NCI-H345 treated with DMSO at 0.1 percent for 48 hours (cell line): ENCODE measurements at regions not wholly inside any gene's neighbourhood (a gene's known extent, or its start where the extent isn't known, plus 50 kb on each side); places are given as distances from the start of the nearest gene placed in this dataset.
"Not testable (repeated sequence)": the region's sequence is repeated elsewhere in the genome, so short reads cannot be mapped to it uniquely, and the experiment has no call there.

Source experiments
- DNase-seq: peaks from one replicate; lab custom pipeline; 2025; ENCODE audit not compliant: unreplicated experiment; lab: John Stamatoyannopoulos, UW

GRCh38 chr13:50154697-50155096 lies 139.5 kb downstream of the KCNRG start:
- no peak for DNase-seq

- no peak for DNase-seq
Measured at GRCh38 chr13:50156140-50156539, 140.9 kb downstream of the KCNRG start.

GRCh38 chr13:50156561-50157127 lies 141.4 kb downstream of the KCNRG start:
- DNase-seq: no peak

- no peak for DNase-seq
Measured at GRCh38 chr13:50158385-50159165, 143.3 kb downstream of the KCNRG start.

- DNase-seq: no peak
Measured at GRCh38 chr13:50159607-50160006, 144.4 kb downstream of the KCNRG start.

GRCh38 chr13:50161052-50161451 lies 145.8 kb downstream of the KCNRG start:
- no peak for DNase-seq

- DNase-seq: no peak
Measured at GRCh38 chr13:50162001-50162400, 146.8 kb downstream of the KCNRG start.

- no peak for DNase-seq
Measured at GRCh38 chr13:50162567-50162966, 147.3 kb downstream of the KCNRG start.

- DNase-seq: no peak
Measured at GRCh38 chr13:50167224-50167947, 152.1 kb downstream of the KCNRG start.

- no peak for DNase-seq
Measured at GRCh38 chr13:50167967-50168366, 152.7 kb downstream of the KCNRG start.

- DNase-seq: no peak
Measured at GRCh38 chr13:50168786-50169185, 153.5 kb downstream of the KCNRG start.

- no peak for DNase-seq
Measured at GRCh38 chr13:50170447-50171037, 155.3 kb downstream of the KCNRG start.

- DNase-seq: no peak
Measured at GRCh38 chr13:50171590-50172282, 156.5 kb downstream of the KCNRG start.

GRCh38 chr13:50173045-50173444 lies 157.8 kb downstream of the KCNRG start:
- DNase-seq: not testable (repeated sequence)

GRCh38 chr13:50174630-50175029 lies 159.4 kb downstream of the KCNRG start:
- no peak for DNase-seq

- DNase-seq: no peak
Measured at GRCh38 chr13:50179977-50180376, 164.7 kb downstream of the KCNRG start.

- not testable (repeated sequence) for DNase-seq
Measured at GRCh38 chr13:50185769-50186763, 170.8 kb downstream of the KCNRG start.

GRCh38 chr13:50187352-50188029 lies 172.2 kb downstream of the KCNRG start:
- DNase-seq: no peak

GRCh38 chr13:50188696-50189095 lies 173.5 kb downstream of the KCNRG start:
- no peak for DNase-seq
